ENCODE measurements at regions not wholly inside any gene's neighbourhood (a gene's known extent, or its start where the extent isn't known, plus 50 kb on each side); places are given as distances from the start of the nearest gene placed in this dataset.

DNA sequence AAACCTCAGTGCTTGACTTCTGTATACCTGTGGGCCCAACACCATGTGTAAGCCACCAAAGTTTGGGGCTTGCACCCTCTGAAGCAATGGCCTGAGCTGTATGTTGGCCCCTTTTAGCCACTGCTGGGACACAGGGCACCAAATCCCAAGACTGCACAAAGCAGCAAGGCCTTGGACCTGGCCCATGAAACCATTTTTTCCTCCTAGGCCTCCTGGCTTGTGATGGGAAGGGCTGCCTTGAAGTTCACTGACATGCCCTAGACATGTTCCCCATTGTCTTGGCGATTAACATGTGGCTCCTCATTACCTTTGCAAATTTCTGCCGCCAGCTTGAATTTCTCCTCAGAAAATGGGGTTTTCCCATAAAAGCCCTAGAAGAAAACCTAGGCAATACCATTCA, 345.5 kb downstream of the MLLT3 start:
- no peak for TF ChIP-seq MYC (IDR thresholded peaks at IDR 0.05; ENCODE audit: low read depth, low read length)
- TF ChIP-seq, protein P1, sequence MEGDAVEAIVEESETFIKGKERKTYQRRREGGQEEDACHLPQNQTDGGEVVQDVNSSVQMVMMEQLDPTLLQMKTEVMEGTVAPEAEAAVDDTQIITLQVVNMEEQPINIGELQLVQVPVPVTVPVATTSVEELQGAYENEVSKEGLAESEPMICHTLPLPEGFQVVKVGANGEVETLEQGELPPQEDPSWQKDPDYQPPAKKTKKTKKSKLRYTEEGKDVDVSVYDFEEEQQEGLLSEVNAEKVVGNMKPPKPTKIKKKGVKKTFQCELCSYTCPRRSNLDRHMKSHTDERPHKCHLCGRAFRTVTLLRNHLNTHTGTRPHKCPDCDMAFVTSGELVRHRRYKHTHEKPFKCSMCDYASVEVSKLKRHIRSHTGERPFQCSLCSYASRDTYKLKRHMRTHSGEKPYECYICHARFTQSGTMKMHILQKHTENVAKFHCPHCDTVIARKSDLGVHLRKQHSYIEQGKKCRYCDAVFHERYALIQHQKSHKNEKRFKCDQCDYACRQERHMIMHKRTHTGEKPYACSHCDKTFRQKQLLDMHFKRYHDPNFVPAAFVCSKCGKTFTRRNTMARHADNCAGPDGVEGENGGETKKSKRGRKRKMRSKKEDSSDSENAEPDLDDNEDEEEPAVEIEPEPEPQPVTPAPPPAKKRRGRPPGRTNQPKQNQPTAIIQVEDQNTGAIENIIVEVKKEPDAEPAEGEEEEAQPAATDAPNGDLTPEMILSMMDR (IDR thresholded peaks at IDR 0.05; ENCODE audit: extremely low read depth in 1 of 2, insufficient read depth in 1 of 2, low read depth in 1 of 2, low read length in 2 of 2), result no peak
- no peak for TF ChIP-seq JUN (IDR thresholded peaks at IDR 0.05; ENCODE audit: borderline replicate concordance, insufficient read depth, insufficient read length, low read depth)
- TF ChIP-seq, protein P2, sequence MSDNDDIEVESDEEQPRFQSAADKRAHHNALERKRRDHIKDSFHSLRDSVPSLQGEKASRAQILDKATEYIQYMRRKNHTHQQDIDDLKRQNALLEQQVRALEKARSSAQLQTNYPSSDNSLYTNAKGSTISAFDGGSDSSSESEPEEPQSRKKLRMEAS (IDR thresholded peaks at IDR 0.05; ENCODE audit: insufficient read depth, insufficient read length), result no peak
- TF ChIP-seq EZH2 (IDR thresholded peaks at IDR 0.05; ENCODE audit: borderline replicate concordance, low read depth, low read length, severe bottlenecking), result no peak
- TF ChIP-seq FOS (IDR thresholded peaks at IDR 0.05; ENCODE audit: borderline replicate concordance, insufficient read depth, low read length), result no peak
- TF ChIP-seq POLR2AphosphoS5 (IDR thresholded peaks at IDR 0.05; ENCODE audit: insufficient read depth, low read depth, low read length), result no peak
- no peak for TF ChIP-seq GATA2 (IDR thresholded peaks at IDR 0.05; ENCODE audit: insufficient read depth, insufficient read length, low read depth, low read length)
- TF ChIP-seq POLR2A (IDR thresholded peaks at IDR 0.05; ENCODE audit: low read depth, low read length), result no peak
- dilution Hi-C loops (cut with MboI; ENCODE audit: extremely low pct_ligation_motif_present, low sequenced_read_pairs), result no loop called here
- H3K9me1 ChIP-seq (replicated peaks; ENCODE audit: control insufficient read depth, extremely low read depth, insufficient read depth, low read length), result no peaks in the 10 kb centered on the region
- no peak overlapping the region for H3K4me2 ChIP-seq (ENCODE audit: insufficient read depth, low read length)
- no TSS peak for BruUV-seq (replicated peaks)
- DNase-seq (ENCODE audit: low read depth, low spot score), result no peak
- FAIRE-seq, result no peak
- no peaks in the 10 kb centered on the region for H3K36me3 ChIP-seq (ENCODE audit: control insufficient read depth in 2 of 2, extremely low read depth in 1 of 2, insufficient read depth in 2 of 2, low read length in 2 of 2)
- H3K27ac ChIP-seq (ENCODE audit: insufficient read depth, low read depth, low read length), result no peak overlapping the region
- no peak overlapping the region for H2AFZ ChIP-seq (ENCODE audit: low read depth, low read length)
- ChIA-PET POLR2A (no interaction called here), CTCF (no interaction called here)
- H3K79me2 ChIP-seq (ENCODE audit: control insufficient read depth, insufficient read depth, low read length), result no peaks in the 10 kb centered on the region
- no peaks in the 10 kb centered on the region for H3K9me3 ChIP-seq (replicated peaks; ENCODE audit: control insufficient read depth, insufficient read depth, low read length)
- no peak overlapping the region for H3K9ac ChIP-seq (replicated peaks; ENCODE audit: extremely low read depth, insufficient read depth, low read length)
- no peaks in the 10 kb centered on the region for H4K20me1 ChIP-seq (replicated peaks; ENCODE audit: control insufficient read depth, extremely low read depth, insufficient read depth, low read length)
- intact Hi-C loops (cut with micrococcal nuclease), result no loop called here
- no peak overlapping the region for H3K4me3 ChIP-seq (replicated peaks in 1 of 3; ENCODE audit: insufficient read depth in 1 of 3, low read depth in 1 of 3, low read length in 3 of 3)
- H3K4me1 ChIP-seq (ENCODE audit: control insufficient read depth, extremely low read depth, insufficient read depth, low read length), result no peaks in the 10 kb centered on the region
- H3K27me3 ChIP-seq (ENCODE audit: control insufficient read depth in 2 of 2, insufficient read depth in 2 of 2, low read length in 2 of 2), result no peaks in the 10 kb centered on the region

Data from endothelial cell of umbilical vein (primary cell).